Upper lobe of right lung (tissue), 1 donor: ENCODE measurements at regions not wholly inside any gene's neighbourhood (a gene's known extent, or its start where the extent isn't known, plus 50 kb on each side); places are given as distances from the start of the nearest gene placed in this dataset.

ENCODE experiments used
- ATAC-seq: fragments of 200-7000 bp; cut with Tn5 transposase; one replicate; pipeline ENCODE4 v1.9.1; 2020; ENCODE audit warnings: mild to moderate bottlenecking, moderate library complexity
- DNase-seq: peaks from one replicate; pipeline ENCODE4 v3.0.0-alpha.2; 2020
- H3K27ac ChIP-seq: fragments of 200-600 bp; one replicate; pipeline ENCODE4 v1.8.0; 2022
- H3K27me3 ChIP-seq: fragments of 200-600 bp; one replicate; pipeline ENCODE4 v1.8.0; 2022; ENCODE audit warnings: mild to moderate bottlenecking
- H3K36me3 ChIP-seq: fragments of 200-600 bp; one replicate; pipeline ENCODE4 v1.8.0; 2022
- H3K4me1 ChIP-seq: fragments of 200-600 bp; one replicate; pipeline ENCODE4 v1.8.0; 2022
- H3K4me3 ChIP-seq: fragments of 200-600 bp; one replicate; pipeline ENCODE4 v1.8.0; 2022; ENCODE audit warnings: mild to moderate bottlenecking
- H3K9me3 ChIP-seq: fragments of 200-600 bp; one replicate; pipeline ENCODE4 v1.8.0; 2022
- intact Hi-C: fragments of 100-400 bp; cut with DNase I; formaldehyde crosslinking; loops from one replicate; pipeline ENCODE4 v1.11.0; 2022
- TF ChIP-seq, protein P1 (sequence below): fragments of 200-600 bp; IDR thresholded peaks from one replicate; pipeline ENCODE4 v1.8.0; 2022; ENCODE audit warnings: antibody characterized with exemption
- donor health status: DM: no; HTN: yes; CAD: no; lungs with severe emphysema.

DNA sequence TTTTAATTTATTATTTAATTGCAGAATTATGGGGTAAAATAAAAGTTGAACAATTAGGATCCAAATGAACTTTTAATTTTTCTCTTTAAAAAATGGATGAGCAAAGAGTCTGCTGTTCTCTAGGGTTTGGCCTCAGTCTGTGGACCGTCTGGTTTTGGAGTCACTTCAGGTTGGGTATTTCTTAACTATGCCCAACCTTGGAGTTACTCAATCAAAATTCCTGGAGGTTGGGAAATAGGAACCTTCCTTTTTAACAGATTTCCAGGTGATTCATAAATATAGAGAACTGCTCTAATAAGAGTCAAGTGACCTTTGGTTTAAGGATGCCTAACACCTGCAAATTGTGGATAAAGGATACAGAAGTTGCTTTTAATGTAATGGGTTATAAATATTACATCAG, 241.5 kb upstream of the GCFC2 start:
- ATAC-seq (no peak), DNase-seq (no peak)
- TF ChIP-seq, protein P1, sequence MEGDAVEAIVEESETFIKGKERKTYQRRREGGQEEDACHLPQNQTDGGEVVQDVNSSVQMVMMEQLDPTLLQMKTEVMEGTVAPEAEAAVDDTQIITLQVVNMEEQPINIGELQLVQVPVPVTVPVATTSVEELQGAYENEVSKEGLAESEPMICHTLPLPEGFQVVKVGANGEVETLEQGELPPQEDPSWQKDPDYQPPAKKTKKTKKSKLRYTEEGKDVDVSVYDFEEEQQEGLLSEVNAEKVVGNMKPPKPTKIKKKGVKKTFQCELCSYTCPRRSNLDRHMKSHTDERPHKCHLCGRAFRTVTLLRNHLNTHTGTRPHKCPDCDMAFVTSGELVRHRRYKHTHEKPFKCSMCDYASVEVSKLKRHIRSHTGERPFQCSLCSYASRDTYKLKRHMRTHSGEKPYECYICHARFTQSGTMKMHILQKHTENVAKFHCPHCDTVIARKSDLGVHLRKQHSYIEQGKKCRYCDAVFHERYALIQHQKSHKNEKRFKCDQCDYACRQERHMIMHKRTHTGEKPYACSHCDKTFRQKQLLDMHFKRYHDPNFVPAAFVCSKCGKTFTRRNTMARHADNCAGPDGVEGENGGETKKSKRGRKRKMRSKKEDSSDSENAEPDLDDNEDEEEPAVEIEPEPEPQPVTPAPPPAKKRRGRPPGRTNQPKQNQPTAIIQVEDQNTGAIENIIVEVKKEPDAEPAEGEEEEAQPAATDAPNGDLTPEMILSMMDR = no peak
- Histone ChIP-seq H3K4me1 (no peaks in the 10 kb centered on the region), H3K9me3 (no peaks in the 10 kb centered on the region), H3K36me3 (no peaks in the 10 kb centered on the region), H3K27ac (no peak overlapping the region), H3K4me3 (no peak overlapping the region), H3K27me3 (no peaks in the 10 kb centered on the region)
- intact Hi-C loops = no loop called here

DNA sequence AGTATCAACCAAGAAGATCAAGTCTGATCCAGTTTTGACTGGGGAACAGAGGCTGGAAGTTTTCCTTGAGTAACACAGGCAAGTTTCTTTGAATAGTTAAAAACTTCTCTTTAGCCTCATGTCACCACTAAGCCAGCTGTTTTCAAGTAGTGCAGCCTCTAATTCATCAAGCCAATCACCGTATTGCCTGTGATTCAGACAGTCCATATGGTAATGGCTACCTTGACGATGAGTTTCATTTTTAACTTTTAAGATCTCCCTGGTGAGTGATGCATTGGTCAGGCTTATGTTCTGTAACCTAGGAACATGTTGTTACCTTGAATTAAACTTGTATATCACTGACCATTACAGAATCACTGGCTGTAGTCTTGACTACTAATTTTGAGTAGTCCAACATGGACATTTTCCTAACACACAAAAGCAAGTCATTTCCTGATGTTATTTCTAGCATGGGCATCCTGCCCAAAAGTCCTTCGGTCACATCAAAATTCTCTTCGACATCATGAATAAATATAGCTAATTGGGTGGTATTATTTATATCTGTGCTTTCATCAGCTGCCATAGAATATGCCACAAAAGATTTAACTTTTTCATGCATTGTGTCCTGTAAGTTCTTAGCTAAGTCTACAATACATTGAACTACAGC, 238.8 kb upstream of the GCFC2 start:
- Histone ChIP-seq H3K4me1 (no peaks in the 10 kb centered on the region), H3K9me3 (no peaks in the 10 kb centered on the region), H3K27ac (no peak overlapping the region), H3K36me3 (no peaks in the 10 kb centered on the region), H3K4me3 (no peak overlapping the region), H3K27me3 (no peaks in the 10 kb centered on the region)
- intact Hi-C loops = no loop called here
- TF ChIP-seq, protein P1 = no peak
- ATAC-seq (no peak), DNase-seq (no peak)

DNA sequence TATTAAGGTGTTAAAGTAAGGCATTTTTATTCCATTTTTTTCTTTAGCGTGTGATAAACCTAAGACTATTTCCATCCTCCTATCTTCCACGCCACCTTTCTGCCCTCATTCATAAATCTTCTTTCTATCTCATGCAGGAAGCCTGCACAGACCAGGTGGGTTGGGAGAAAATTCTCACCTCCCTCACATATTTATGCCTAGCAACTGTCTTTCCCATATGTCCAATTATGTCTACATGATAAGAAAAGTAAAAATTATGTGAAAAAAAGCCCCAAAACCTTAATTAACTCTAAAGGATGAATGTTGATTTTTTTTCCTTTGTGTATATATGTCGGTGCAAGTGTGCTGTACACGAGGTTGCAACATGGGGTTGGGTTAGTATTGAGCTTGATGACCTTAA, 225.6 kb upstream of the GCFC2 start:
- ATAC-seq (no peak), DNase-seq (no peak)
- Histone ChIP-seq H3K4me3 (no peak overlapping the region), H3K4me1 (no peaks in the 10 kb centered on the region), H3K36me3 (no peaks in the 10 kb centered on the region), H3K27me3 (no peaks in the 10 kb centered on the region), H3K27ac (no peak overlapping the region), H3K9me3 (no peaks in the 10 kb centered on the region)
- TF ChIP-seq, protein P1 = no peak
- intact Hi-C loops = no loop called here

DNA sequence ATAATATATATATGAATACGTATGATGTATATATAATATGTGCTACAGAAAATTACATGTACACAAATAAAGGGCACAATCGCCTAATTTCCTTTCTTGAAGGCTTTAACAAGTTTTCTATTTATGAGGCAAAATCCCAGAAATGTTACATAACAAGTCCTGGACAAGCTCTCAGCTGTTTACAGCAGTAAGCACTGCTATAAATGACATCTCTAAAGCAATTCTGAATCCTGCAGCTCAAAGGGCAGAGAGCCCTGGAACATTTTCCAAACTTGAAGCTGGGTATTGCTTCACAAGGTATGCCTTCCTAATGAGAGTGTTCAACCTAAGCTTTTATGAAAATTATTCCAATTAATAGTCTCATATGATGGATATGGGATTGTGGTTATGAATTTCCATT, 222.3 kb upstream of the GCFC2 start:
- DNase-seq (no peak), ATAC-seq (no peak)
- Histone ChIP-seq H3K27me3 (no peaks in the 10 kb centered on the region), H3K4me1 (no peaks in the 10 kb centered on the region), H3K36me3 (no peaks in the 10 kb centered on the region), H3K27ac (no peak overlapping the region), H3K4me3 (no peak overlapping the region), H3K9me3 (no peaks in the 10 kb centered on the region)
- intact Hi-C loops = no loop called here
- TF ChIP-seq, protein P1 = no peak

DNA sequence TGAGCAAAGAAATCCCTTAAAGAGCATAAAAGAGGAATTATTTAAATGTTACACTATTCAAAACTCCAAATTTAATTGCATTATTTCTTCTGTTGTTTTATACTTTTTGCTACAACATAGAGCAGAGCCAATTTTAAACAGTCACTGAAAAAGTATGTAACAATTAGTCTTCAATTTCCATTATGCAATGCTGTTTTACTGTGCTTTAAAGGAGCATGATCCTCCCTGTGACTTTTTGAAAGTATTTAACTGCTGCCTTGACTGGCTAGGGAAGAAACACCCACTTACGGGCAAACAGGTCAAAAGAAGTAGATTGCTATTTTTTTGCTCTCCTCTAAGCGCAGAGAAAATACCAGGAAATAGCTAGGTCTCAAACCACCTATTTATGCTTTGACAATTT, 217.4 kb upstream of the GCFC2 start:
- intact Hi-C loops = no loop called here
- no peak for ATAC-seq
- Histone ChIP-seq H3K4me1 (no peaks in the 10 kb centered on the region), H3K27me3 (no peaks in the 10 kb centered on the region), H3K27ac (no peak overlapping the region), H3K36me3 (no peaks in the 10 kb centered on the region), H3K4me3 (no peak overlapping the region), H3K9me3 (no peaks in the 10 kb centered on the region)
- TF ChIP-seq, protein P1 = no peak
- no peak for DNase-seq
